SIG-M5 treated with dmso at 0.1 percent for 504 hours (cell line): ENCODE measurements at regions not wholly inside any gene's neighbourhood (a gene's known extent, or its start where the extent isn't known, plus 50 kb on each side); places are given as distances from the start of the nearest gene placed in this dataset.

ENCODE experiments used
- DNase-seq: peaks from one replicate; lab custom pipeline; 2025; ENCODE audit not compliant: unreplicated experiment; lab: John Stamatoyannopoulos, UW

DNA sequence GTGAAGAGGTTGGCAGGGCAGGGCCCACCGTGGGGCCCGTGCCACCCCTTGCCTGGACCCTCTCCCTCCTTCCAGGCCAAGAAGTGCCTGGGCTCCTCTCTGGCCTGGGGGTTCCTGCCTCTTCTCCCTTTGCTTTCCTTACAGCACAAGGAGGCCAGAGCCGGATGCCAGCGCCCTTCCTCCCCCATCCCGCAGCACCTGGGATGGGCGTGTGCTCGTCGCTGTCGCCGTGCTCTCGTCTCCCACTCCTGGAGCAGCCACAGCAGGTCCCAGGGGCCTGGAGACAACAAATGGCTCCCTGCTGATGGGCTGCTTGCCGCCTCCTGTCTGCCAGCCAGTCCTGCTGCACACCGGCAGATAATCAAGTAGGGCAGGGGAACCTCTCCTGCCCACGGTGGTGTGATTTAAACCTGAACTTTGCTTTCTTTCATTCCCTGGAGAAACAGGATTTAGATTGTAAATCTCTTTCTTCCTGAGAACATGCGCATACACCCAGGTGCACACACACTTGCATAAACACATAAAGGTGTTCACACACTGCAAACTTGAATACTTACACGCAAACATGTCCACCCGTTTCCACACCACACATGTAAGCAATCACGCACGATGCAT is 50.8 kb upstream of the POU3F1 start:
- no peak for DNase-seq
